C4-2B (cell line): ENCODE measurements at regions not wholly inside any gene's neighbourhood (a gene's known extent, or its start where the extent isn't known, plus 50 kb on each side); places are given as distances from the start of the nearest gene placed in this dataset.

Experiments
- ZFX ChIP-seq: fragments of 450-650 bp; IDR thresholded peaks from 2 replicates; pipeline ENCODE4 v1.6.1; 2017
- TF ChIP-seq, protein P1 (sequence below): fragments of 450-650 bp; conservative IDR thresholded peaks from 2 replicates; pipeline ENCODE4 v1.5.1; 2017; ENCODE audit warnings: mild to moderate bottlenecking

DNA sequence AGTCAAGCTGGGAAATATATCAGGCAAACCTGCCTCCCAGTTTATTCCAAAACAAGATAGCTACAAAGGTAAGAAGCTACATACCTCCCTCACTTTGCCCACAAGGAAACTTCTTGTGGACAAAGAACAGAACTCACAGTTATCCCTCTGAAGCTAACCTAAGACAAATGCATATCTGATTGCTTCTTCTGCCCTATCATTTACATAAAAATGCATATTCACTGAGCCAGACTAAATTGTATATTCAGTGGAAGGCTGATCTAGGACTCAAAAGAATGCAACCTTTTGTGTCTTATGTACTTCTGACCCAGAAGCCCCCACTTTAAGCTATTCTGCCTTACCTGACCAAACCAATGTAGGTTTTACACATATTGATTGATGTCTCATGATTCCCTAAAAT is 276.8 kb downstream of the HTR1A start:
- TF ChIP-seq, protein P1, sequence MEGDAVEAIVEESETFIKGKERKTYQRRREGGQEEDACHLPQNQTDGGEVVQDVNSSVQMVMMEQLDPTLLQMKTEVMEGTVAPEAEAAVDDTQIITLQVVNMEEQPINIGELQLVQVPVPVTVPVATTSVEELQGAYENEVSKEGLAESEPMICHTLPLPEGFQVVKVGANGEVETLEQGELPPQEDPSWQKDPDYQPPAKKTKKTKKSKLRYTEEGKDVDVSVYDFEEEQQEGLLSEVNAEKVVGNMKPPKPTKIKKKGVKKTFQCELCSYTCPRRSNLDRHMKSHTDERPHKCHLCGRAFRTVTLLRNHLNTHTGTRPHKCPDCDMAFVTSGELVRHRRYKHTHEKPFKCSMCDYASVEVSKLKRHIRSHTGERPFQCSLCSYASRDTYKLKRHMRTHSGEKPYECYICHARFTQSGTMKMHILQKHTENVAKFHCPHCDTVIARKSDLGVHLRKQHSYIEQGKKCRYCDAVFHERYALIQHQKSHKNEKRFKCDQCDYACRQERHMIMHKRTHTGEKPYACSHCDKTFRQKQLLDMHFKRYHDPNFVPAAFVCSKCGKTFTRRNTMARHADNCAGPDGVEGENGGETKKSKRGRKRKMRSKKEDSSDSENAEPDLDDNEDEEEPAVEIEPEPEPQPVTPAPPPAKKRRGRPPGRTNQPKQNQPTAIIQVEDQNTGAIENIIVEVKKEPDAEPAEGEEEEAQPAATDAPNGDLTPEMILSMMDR: no peak
- no peak for TF ChIP-seq ZFX
